CD4-positive, alpha-beta T cell (primary cell): ENCODE measurements at regions not wholly inside any gene's neighbourhood (a gene's known extent, or its start where the extent isn't known, plus 50 kb on each side); places are given as distances from the start of the nearest gene placed in this dataset.

Experiments used
- ATAC-seq: fragments of 200-7000 bp; cut with Tn5 transposase; one replicate; pipeline ENCODE4 v1.10.0; 2022; ENCODE audit warnings: mild to moderate bottlenecking; ENCODE audit not compliant: poor library complexity
- CTCF ChIA-PET: fragments of 350-600 bp; sonication (Branson Sonifier 250); formaldehyde crosslinking; loops from one replicate; lab custom pipeline; 2021; ENCODE audit warnings: antibody characterized with exemption, inconsistent platforms; lab: Charles Lee
- POLR2A ChIA-PET: fragments of 350-600 bp; sonication (Branson Sonifier 250); formaldehyde crosslinking; loops from one replicate; lab custom pipeline; 2021; ENCODE audit warnings: antibody characterized with exemption, inconsistent platforms; lab: Charles Lee
- DNase-seq, 14 experiments: peaks; one replicate each; pipeline ENCODE4 v3.0.0-alpha.2; 2013 to 2020; ENCODE audit warnings: mixed read lengths in 2 of 14
- H3K27ac ChIP-seq, 2 donors: one replicate each; pipeline versions ENCODE4 v1.5.1 to v1.7.0; 2013; ENCODE audit warnings: low read length in 2 of 2, low read depth in 1 of 2, mild to moderate bottlenecking in 1 of 2
- H3K27me3 ChIP-seq, 2 experiments: 1 replicate in 1 of 2; 2 replicates in 1 of 2; pipeline versions ENCODE4 v1.6.1 to v1.7.0; 2013; ENCODE audit warnings: low read length in 2 of 2, control low read depth in 1 of 2, mild to moderate bottlenecking in 1 of 2, moderate library complexity in 1 of 2; ENCODE audit not compliant: insufficient read depth in 2 of 2, control insufficient read depth in 1 of 2
- H3K36me3 ChIP-seq: one replicate; pipeline ENCODE4 v1.6.1; 2013; ENCODE audit warnings: low read length, control low read depth; ENCODE audit not compliant: insufficient read depth
- H3K4me1 ChIP-seq: one replicate; pipeline ENCODE4 v1.6.1; 2013; ENCODE audit warnings: low read length, control low read depth; ENCODE audit not compliant: insufficient read depth
- H3K4me3 ChIP-seq: one replicate; pipeline ENCODE4 v1.5.1; 2013; ENCODE audit warnings: mild to moderate bottlenecking, low read length, moderate library complexity
- H3K9me3 ChIP-seq, 2 experiments: 1 replicate in 1 of 2; 2 replicates in 1 of 2; pipeline versions ENCODE4 v1.6.1 to v1.7.0; 2013; ENCODE audit warnings: low read length in 2 of 2, mild to moderate bottlenecking in 2 of 2, control low read depth in 1 of 2, moderate library complexity in 1 of 2; ENCODE audit not compliant: control insufficient read depth in 1 of 2, insufficient read depth in 1 of 2
- H3K27ac Mint-ChIP-seq: one replicate; pipeline ENCODE4 v1.8.0; 2020; ENCODE audit warnings: mixed read lengths
- H3K27me3 Mint-ChIP-seq: one replicate; pipeline ENCODE4 v1.8.0; 2021; ENCODE audit warnings: mixed read lengths
- H3K36me3 Mint-ChIP-seq: one replicate; pipeline ENCODE4 v1.8.0; 2021; ENCODE audit warnings: low read depth, mixed read lengths
- H3K4me1 Mint-ChIP-seq: one replicate; pipeline ENCODE4 v1.8.0; 2021; ENCODE audit warnings: low read depth, mixed read lengths
- H3K4me3 Mint-ChIP-seq: one replicate; pipeline ENCODE4 v1.8.0; 2020; ENCODE audit warnings: mild to moderate bottlenecking, mixed read lengths
- H3K9me3 Mint-ChIP-seq: one replicate; pipeline ENCODE4 v1.8.0; 2020; ENCODE audit warnings: mixed read lengths
- CTCF ChIP-seq: fragments of 200-600 bp; IDR thresholded peaks from one replicate; pipeline ENCODE4 v1.8.0; 2022; ENCODE audit warnings: antibody characterized with exemption, mild to moderate bottlenecking
- intact Hi-C, 2 experiments: fragments of 100-400 bp; cut with DNase I in 1 of 2; cut with micrococcal nuclease in 1 of 2; formaldehyde crosslinking; loops; one replicate each; pipeline versions ENCODE4 v1.15.1 to v1.9.0; 2023 to 2025; cut with DNase I, micrococcal nuclease

GRCh38 chr6:93858213-93858612, 438.9 kb upstream of the EPHA7 start:
- DNase-seq (no peak), ATAC-seq (no peak)
- Histone ChIP-seq H3K36me3 (no peaks in the 10 kb centered on the region), H3K4me3 (no peak overlapping the region), H3K27me3 (no peaks in the 10 kb centered on the region), H3K27ac (no peak overlapping the region), H3K4me1 (no peaks in the 10 kb centered on the region), H3K9me3 (no peaks in the 10 kb centered on the region)
- peaks cover 10% of the 10 kb centered on the region for H3K9me3 Mint-ChIP-seq
- intact Hi-C loops, result no loop called here
- TF ChIP-seq CTCF, result no peak
- no peak overlapping the region for H3K4me3 Mint-ChIP-seq
- H3K4me1 Mint-ChIP-seq, result no peaks in the 10 kb centered on the region
- no peak overlapping the region for H3K27ac Mint-ChIP-seq
- no peaks in the 10 kb centered on the region for H3K27me3 Mint-ChIP-seq
- H3K36me3 Mint-ChIP-seq, result no peaks in the 10 kb centered on the region
- ChIA-PET CTCF (no interaction called here), POLR2A (no interaction called here)

GRCh38 chr6:93849857-93850256, 430.5 kb upstream of the EPHA7 start:
- Histone ChIP-seq H3K36me3 (no peaks in the 10 kb centered on the region), H3K4me3 (no peak overlapping the region), H3K27ac (no peak overlapping the region), H3K27me3 (no peaks in the 10 kb centered on the region), H3K4me1 (no peaks in the 10 kb centered on the region), H3K9me3 (no peaks in the 10 kb centered on the region)
- H3K27ac Mint-ChIP-seq, result no peak overlapping the region
- no peak for DNase-seq
- POLR2A ChIA-PET, result no interaction called here
- intact Hi-C loops, result no loop called here
- H3K36me3 Mint-ChIP-seq, result no peaks in the 10 kb centered on the region
- no peak for ATAC-seq
- TF ChIP-seq CTCF, result no peak
- H3K27me3 Mint-ChIP-seq, result no peaks in the 10 kb centered on the region
- H3K9me3 Mint-ChIP-seq, result peaks cover 11% of the 10 kb centered on the region
- no peaks in the 10 kb centered on the region for H3K4me1 Mint-ChIP-seq
- no peak overlapping the region for H3K4me3 Mint-ChIP-seq
- CTCF ChIA-PET, result no interaction called here

GRCh38 chr6:93848031-93848742, 428.8 kb upstream of the EPHA7 start:
- no peak overlapping the region for H3K27ac ChIP-seq
- H3K4me3 ChIP-seq, result no peak overlapping the region
- no peaks in the 10 kb centered on the region for H3K27me3 Mint-ChIP-seq
- DNase-seq, result no peak
- no peak for ATAC-seq
- H3K4me1 ChIP-seq, result no peaks in the 10 kb centered on the region
- no peaks in the 10 kb centered on the region for H3K27me3 ChIP-seq
- CTCF ChIA-PET, result no interaction called here
- intact Hi-C loops, result no loop called here
- peaks cover 6% of the 10 kb centered on the region for H3K9me3 Mint-ChIP-seq
- no peaks in the 10 kb centered on the region for H3K9me3 ChIP-seq
- no peaks in the 10 kb centered on the region for H3K4me1 Mint-ChIP-seq
- H3K4me3 Mint-ChIP-seq, result no peak overlapping the region
- H3K36me3 ChIP-seq, result no peaks in the 10 kb centered on the region
- no peak overlapping the region for H3K27ac Mint-ChIP-seq
- POLR2A ChIA-PET, result no interaction called here
- no peak for TF ChIP-seq CTCF
- H3K36me3 Mint-ChIP-seq, result no peaks in the 10 kb centered on the region
